NB4 (cell line): ENCODE measurements at regions not wholly inside any gene's neighbourhood (a gene's known extent, or its start where the extent isn't known, plus 50 kb on each side); places are given as distances from the start of the nearest gene placed in this dataset.

Experiments
- DNase-seq: peaks from one replicate; pipeline ENCODE4 v3.0.0; 2010; ENCODE audit warnings: low read depth
- H3K4me3 ChIP-seq: one replicate; pipeline ENCODE4 v1.5.1; 2011; ENCODE audit warnings: mild to moderate bottlenecking, low read depth, low read length, moderate library complexity
- CTCF ChIP-seq: IDR thresholded peaks from one replicate; pipeline ENCODE4 v1.5.1; 2012; ENCODE audit warnings: low read depth, low read length
- MAX ChIP-seq: IDR thresholded peaks from 2 replicates; pipeline ENCODE4 v1.6.1; 2011; ENCODE audit warnings: low read depth, low read length
- MYC ChIP-seq: IDR thresholded peaks from 2 replicates; pipeline ENCODE4 v1.6.1; 2011; ENCODE audit warnings: low read depth, low read length
- POLR2A ChIP-seq: IDR thresholded peaks from 2 replicates; pipeline ENCODE4 v1.6.1; 2011; ENCODE audit warnings: mild to moderate bottlenecking; ENCODE audit not compliant: insufficient read length; ENCODE audit errors: extremely low read depth

- no peak for DNase-seq
- no peak overlapping the region for H3K4me3 ChIP-seq
- TF ChIP-seq MYC = no peak
- TF ChIP-seq CTCF = no peak
- TF ChIP-seq MAX = no peak
- no peak for TF ChIP-seq POLR2A
Measured at GRCh38 chr4:128454881-128455280, 167.3 kb upstream of the PGRMC2 start.

- peak; percentile 88 for DNase-seq
- H3K4me3 ChIP-seq = no peak overlapping the region
- TF ChIP-seq CTCF = peak; percentile 75
- TF ChIP-seq MAX = no peak
Measured at GRCh38 chr4:128454281-128454871, 166.8 kb upstream of the PGRMC2 start.

- TF ChIP-seq CTCF = no peak
- no peak for TF ChIP-seq POLR2A
- no peak for TF ChIP-seq MYC
- no peak for TF ChIP-seq MAX
- DNase-seq = no peak
- no peak overlapping the region for H3K4me3 ChIP-seq
Measured at GRCh38 chr4:128452415-128452814, 164.8 kb upstream of the PGRMC2 start.

- no peak overlapping the region for H3K4me3 ChIP-seq
- no peak for DNase-seq
- TF ChIP-seq POLR2A = no peak
- no peak for TF ChIP-seq MAX
- no peak for TF ChIP-seq CTCF
- TF ChIP-seq MYC = no peak
Measured at GRCh38 chr4:128451270-128451905, 163.8 kb upstream of the PGRMC2 start.

GRCh38 chr4:128450326-128451120, 162.9 kb upstream of the PGRMC2 start:
- no peak overlapping the region for H3K4me3 ChIP-seq
- no peak for DNase-seq
- TF ChIP-seq POLR2A = no peak
- no peak for TF ChIP-seq MAX
- no peak for TF ChIP-seq MYC
- no peak for TF ChIP-seq CTCF
